MV-4-11 (cell line): ENCODE measurements at regions not wholly inside any gene's neighbourhood (a gene's known extent, or its start where the extent isn't known, plus 50 kb on each side); places are given as distances from the start of the nearest gene placed in this dataset.

ENCODE experiments used
- DNase-seq: peaks from one replicate; lab custom pipeline; 2025; lab: John Stamatoyannopoulos, UW

DNA sequence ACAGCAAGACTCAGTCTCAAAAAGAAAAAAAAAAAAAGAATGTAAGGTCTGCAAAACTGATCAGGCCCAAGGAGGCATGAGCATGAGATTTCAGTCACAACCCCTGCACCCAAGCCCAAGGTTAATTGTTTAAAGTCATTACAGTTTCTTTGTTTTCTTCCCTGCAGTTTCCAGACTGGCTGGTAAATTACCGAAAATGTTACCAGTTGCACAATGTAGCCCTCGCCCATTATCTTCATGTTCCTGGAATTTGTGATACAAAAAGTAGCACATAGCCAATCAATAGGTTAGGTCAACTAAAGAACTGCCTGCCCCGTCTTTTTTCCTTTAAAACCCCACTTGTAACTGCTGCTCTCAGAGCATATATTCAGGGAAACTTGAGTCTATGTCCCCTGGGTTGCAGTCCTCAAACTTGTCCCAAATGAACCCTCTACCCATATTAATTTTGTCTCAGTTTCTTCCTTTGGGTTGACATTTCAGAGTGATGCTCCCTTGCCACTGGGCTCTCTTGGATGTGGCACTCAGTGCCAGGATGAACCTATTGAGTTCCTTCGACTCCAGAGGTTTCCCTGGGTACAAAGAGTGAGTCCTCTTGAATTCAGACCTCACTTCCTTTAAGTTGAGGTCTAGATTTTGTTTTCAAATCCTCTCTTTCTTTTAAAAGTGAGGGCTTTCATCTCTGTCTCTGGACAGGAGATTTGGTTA, 216.2 kb upstream of the HS6ST1 start:
- no peak for DNase-seq

DNA sequence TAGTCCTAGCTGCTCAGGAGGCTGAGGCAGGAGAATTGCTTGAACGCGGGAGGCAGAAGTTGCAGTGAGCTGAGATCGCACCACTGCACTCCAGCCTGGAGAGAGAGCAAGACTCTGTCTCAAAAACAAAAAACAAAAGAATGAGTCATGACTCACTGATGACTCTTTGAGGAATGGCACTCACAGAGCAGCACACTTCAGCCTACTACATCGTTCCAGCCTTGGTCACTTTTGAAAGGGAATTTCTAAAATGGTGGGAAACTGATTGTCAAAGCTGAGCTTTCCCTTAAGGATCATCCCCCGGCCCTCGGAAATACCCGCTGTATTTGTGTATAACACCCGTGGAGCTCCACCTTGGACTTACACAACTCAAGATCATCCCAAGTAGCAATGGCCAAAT, 217.3 kb upstream of the HS6ST1 start:
- DNase-seq: no peak

DNA sequence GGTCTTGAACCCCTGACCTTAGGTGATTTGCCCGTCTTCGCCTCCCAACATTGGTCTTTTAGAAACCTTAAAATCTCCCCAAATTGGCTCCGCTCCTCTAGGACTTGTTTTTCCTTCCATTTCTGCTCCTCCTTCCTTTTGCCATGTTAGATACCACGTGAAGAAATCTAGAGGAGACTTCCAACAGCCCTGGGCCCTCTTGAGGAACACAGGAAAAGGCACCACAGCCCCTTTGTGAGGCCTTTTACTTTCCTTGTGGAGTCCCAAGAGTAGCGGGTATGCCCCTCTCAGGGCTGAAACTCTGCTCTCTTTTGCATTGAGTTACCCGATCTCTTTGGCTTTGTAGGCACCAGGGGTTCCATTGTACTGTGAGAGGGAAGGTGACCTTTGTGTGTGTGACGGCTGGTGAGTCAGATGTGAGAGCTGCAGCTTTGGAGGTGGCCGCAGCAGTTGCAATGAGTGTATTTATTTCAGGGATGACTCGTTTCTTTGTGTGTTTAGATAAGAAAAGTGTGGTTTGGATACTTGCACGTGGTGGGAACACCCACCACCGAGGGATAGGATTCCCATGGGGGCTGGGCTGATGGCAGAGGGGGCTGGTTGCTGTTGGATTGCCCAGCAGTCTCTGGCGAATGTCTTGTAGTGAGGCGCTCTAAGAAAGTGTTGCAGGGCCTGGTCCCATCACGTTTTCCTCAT, 218.4 kb upstream of the HS6ST1 start:
- DNase-seq: peak; percentile 7

DNA sequence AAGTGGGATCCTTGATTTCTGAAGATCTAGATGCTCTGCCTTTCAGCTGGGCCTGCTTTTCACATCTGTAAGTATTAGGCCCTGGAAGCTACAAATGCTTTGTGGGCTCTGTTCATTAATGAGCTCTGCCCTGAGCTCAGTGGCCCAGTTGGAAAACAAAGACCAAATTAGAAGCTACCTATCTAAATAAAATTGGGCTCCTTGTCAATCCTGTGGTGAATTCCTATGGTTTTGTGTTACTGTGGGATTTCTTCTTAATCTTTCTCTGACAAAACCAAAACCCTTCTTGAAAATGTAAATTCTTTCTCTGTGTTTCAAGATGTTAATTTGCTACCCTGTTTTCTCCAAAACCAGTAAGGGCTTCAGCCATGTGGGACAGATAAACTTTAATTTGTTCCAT, 219.0 kb upstream of the HS6ST1 start:
- DNase-seq: no peak

GRCh38 chr2:128538396-128538795, 219.7 kb upstream of the HS6ST1 start:
- DNase-seq: no peak

- DNase-seq: no peak
These were observed 222.0 kb upstream of the HS6ST1 start for GRCh38 chr2:128540670-128541069.

GRCh38 chr2:128541448-128541847, 222.8 kb upstream of the HS6ST1 start:
- DNase-seq: no peak

GRCh38 chr2:128543036-128543435, 224.4 kb upstream of the HS6ST1 start:
- DNase-seq: no peak

- DNase-seq: no peak
These were observed 225.0 kb upstream of the HS6ST1 start for GRCh38 chr2:128543646-128544045.

GRCh38 chr2:128544321-128545037, 225.8 kb upstream of the HS6ST1 start:
- no peak for DNase-seq

DNA sequence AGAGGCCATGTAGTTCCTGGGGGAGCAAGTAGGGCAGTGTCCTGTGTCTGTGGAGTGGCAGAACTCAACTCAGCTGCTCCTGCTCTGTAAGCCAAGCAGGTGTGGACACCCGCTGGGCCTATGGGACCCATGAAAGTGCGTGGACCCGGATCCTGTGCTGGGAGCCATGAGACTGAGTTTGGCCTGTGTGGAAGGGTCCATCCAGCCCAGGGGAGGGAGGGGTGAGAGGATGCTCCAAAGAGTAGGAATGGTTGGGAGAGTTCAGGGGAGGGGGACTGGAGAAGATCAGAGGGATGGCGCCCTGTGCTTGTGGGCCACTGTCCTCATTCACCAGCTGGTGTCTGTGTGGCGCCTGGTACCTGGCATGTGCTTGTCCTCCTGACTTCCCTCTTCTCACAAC, 226.4 kb upstream of the HS6ST1 start:
- no peak for DNase-seq

- DNase-seq: no peak
These were observed 227.2 kb upstream of the HS6ST1 start for GRCh38 chr2:128545829-128546228.

DNA sequence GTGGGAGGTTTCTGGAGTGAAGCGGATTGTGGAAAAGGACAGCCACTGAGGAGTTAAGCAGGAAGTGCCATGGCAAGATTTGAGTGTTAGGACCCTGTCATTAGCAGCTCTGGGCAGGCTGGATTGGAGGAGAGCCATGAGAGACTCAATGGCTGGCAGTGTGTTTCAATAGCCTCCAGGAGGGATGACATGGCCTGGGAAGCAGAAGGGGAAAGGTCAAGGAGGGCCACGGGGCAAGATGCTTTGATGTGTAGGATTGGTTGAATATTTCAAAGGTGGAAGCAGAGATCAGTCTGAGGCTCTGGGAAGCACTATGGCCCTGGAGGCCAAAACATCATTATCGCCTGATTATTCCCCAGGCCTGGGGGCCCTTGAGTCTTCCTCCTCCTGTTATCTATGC, 229.0 kb upstream of the HS6ST1 start:
- no peak for DNase-seq

DNA sequence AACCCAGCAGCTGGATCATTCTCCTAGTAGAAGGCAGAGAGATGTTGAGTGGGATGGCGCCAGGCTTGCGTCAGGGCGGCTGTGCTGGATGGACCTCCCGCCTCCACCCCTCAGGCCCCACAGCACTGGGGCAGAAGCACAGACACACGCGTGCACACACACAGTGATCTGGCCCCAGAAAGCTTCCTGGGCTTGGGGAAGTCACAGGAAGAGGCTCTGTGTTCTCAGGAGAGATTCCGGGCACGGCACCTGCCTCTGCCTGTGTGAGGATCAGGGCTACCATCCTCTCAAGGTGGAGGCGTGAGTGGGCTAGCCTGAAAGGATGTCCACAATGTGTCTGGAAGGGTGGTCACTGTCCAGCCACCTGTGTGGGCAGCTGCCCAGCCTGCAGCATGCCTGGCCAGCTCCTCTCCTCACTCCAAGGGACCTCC, 229.8 kb upstream of the HS6ST1 start:
- no peak for DNase-seq

DNA sequence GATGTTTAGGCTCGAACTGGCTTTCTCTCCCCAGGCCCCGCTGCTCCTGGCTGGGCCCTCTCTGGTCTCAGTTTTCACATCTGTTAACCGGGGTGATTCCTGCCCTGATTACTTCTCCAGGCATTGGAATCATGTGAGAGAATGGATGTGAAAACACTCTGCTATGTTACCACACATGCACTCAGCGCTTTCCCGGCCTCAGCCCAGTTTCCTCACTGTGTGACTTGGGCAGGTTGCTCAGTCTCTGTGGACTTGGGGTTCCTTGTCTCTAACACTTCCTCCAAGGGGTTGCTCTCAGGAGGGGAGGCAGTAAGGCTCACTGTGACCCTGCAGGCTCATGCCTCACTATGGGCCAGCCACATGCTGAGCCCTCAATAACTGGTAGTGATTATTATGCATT, 230.4 kb upstream of the HS6ST1 start:
- no peak for DNase-seq

DNA sequence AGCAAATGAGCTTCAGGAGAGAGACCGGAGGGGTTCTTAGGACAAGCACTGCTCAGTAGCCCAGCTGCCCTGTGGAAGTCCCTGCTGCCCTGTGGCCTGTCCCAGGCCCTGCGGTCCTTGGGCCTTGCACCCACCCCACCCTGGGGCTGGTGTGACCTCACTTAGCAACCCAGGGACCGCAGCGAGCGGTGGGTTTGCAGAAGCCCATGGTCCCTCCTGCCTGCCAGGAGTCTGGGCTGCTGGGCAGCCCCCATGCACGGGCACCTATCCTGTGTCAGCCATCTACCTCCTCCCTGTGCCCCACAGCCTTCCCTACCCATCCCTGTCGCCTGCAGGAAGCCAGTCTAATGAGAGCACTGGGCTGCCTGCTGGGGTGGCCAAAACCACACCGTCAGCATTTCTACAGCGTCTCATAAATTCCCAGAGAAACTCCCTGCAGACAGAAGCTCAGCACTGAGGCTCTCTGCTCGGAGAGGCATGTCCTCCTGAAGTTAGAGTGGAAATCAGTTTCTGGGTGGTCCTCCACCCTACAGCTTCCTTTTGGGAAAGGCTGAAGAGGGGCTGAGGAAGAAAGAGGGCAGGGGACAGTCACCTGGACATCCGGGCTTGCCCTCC, 231.1 kb upstream of the HS6ST1 start:
- DNase-seq: no peak

- DNase-seq: no peak
These were observed 231.7 kb upstream of the HS6ST1 start for GRCh38 chr2:128550389-128550788.

DNA sequence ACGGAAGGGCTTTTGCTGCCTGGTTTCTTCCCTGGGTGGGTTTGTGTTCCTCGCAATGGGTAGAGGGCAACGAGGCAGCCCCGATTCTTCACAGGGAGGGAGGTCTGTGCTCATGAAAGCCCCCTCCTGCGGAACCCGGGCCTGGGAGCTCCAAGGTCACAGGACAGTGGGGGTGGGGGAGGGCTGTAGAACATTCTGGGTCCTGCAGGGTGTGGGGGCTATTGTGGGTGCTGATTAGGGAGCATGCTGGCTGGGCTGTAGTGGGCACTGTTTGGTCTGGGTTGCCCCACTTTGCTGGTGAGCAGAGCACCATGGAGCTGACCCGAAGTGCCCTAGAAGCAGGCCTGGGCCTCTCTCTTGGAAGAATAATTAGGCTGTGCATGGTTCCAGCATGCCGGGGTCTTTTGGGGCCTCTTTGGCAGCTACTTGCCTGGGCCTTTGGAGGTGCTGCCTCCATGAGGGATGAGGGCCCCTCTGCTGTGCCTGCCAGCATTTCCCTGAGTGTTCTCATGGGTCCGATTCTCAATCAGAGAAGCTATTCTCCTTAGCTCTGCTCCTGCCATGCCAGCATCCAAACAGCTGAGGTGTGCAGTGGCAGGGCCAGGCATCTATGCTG, 232.2 kb upstream of the HS6ST1 start:
- DNase-seq: no peak

- no peak for DNase-seq
These were observed 232.8 kb upstream of the HS6ST1 start for GRCh38 chr2:128551435-128551834.

DNA sequence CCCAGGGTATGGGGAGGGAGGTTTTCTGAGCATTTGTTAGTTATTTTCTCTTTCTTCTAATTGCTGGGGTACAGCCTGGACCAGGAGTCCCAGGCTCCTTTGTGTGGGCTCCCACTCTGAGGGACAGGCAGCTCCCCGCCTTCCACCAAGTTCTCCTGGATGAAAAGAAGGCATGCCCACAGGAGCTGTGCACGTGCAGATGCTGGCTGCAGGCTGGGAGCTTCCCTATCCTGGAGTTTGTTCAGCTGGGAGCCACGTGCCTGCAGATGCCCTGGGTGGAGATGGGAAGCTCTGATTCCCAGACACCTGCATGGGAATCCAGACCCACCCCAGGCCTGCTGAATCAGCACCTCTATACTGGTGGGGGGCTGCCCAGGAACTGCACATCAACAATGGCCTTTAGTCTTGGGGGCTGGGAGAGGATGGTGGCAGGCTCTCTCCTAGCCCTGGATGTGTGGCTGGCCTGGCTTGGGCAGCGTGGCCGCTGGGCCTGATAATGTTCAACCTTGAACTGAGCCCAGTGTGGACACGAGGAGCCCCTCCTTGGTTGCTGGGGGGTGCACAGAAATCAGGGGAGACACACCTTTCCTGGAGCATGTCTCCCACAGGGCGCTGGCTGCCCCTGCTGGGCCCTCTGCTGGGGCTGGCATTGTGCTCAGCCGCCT, 233.6 kb upstream of the HS6ST1 start:
- DNase-seq: no peak

DNA sequence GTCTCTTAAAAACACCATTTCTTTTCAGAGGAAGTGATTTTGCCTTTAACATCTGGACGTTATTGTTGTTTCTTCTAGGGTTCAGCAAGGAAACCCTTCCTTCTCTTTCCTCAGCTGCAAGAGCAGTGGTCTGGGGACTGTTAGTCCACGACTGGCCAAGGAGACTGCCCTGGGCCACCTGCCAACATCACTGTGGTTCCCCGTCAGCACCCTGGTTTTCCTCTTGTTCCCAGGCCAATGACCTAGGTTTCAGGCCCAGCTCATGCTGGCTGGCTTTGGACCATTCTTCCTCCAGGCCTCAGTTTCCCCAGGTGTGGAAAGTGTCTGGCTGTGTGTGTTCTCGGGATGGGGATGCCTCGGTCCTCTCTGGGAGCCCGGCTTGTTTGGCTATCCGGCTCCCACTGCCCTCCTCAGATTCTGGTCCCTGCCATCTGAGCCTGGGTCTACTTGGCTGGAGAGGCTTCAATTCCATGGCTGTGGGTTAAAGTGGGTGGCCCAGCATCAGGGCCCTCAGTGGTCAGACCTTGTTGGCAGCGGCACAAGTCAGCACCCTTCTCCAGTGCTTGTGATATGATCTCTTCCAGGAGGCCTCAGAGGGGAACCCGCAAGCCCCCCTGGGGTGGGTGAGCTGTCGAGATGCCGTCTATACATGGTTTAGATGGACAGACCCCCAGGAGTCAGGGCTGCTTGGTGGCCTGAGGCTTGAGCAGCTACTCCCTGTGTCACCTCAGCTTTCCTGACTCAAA, 234.3 kb upstream of the HS6ST1 start:
- no peak for DNase-seq
